ENCODE measurements at regions not wholly inside any gene's neighbourhood (a gene's known extent, or its start where the extent isn't known, plus 50 kb on each side); places are given as distances from the start of the nearest gene placed in this dataset.

GRCh38 chr16:52819405-52819804 lies 233.3 kb downstream of the CHD9NB start:
- POLR2A ChIA-PET (ENCODE audit: unreplicated experiment): no interaction called here
- intact Hi-C loops (cut with micrococcal nuclease; ENCODE audit: unreplicated experiment): no loop called here
- Histone ChIP-seq H3K36me3 (ENCODE audit: low read depth) (no peaks in the 10 kb centered on the region), H2AFZ (no peak overlapping the region), H3K4me2 (no peak overlapping the region), H3K9me2 (ENCODE audit: insufficient read depth) (no peaks in the 10 kb centered on the region), H3K4me1 (replicated peaks; ENCODE audit: insufficient read depth) (no peaks in the 10 kb centered on the region), H3K27me3 (ENCODE audit: insufficient read depth, low read depth) (peaks cover 26% of the 10 kb centered on the region), H3K27ac (no peak overlapping the region), H3K79me2 (ENCODE audit: low read depth) (no peaks in the 10 kb centered on the region), H3K9me3 (ENCODE audit: insufficient read depth, low read depth) (no peaks in the 10 kb centered on the region), H3K4me3 (no peak overlapping the region), H4K20me1 (ENCODE audit: insufficient read depth) (no peaks in the 10 kb centered on the region), H3F3A (ENCODE audit: insufficient read depth, low read depth) (no peaks in the 10 kb centered on the region)
- BruUV-seq (replicated peaks): no TSS peak
- CTCF ChIA-PET: no interaction called here
- TF ChIP-seq CTCF (conservative IDR thresholded peaks at IDR 0.05): no peak
- TF ChIP-seq EZH2 (IDR thresholded peaks at IDR 0.05; ENCODE audit: low read depth): no peak
- no peak for DNase-seq

DNA sequence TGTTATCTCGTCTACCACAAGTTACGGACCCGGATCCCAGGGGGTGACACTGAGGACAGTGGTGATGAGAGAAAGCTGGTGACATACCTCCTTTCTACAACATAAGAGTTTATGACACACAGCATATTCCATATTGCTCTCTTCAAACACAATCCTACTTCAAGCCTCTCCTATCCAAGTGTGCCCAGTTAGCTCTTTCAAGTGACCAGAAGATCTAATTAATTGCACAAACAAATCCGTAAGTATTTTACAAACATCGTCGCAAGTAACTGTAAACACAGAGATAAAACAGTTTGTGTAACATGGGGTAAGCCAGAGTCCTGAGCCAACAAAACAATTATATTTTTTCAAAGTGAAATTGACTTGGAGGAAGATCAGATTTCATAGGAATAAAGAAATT lies 235.0 kb downstream of the CHD9NB start:
- H3K27me3 ChIP-seq (ENCODE audit: insufficient read depth, low read depth): peaks cover 26% of the 10 kb centered on the region
- H3K4me3 ChIP-seq: no peak overlapping the region
- no peak overlapping the region for H3K27ac ChIP-seq
- H3K9me3 ChIP-seq (ENCODE audit: insufficient read depth, low read depth): no peaks in the 10 kb centered on the region
- H3K36me3 ChIP-seq (ENCODE audit: low read depth): no peaks in the 10 kb centered on the region
- no peak overlapping the region for H3K4me2 ChIP-seq
- H3K9me2 ChIP-seq (ENCODE audit: insufficient read depth): no peaks in the 10 kb centered on the region
- no peaks in the 10 kb centered on the region for H4K20me1 ChIP-seq (ENCODE audit: insufficient read depth)
- no peaks in the 10 kb centered on the region for H3F3A ChIP-seq (ENCODE audit: insufficient read depth, low read depth)
- no peaks in the 10 kb centered on the region for H3K4me1 ChIP-seq (replicated peaks; ENCODE audit: insufficient read depth)
- H2AFZ ChIP-seq: no peak overlapping the region
- intact Hi-C loops (cut with micrococcal nuclease; ENCODE audit: unreplicated experiment): no loop called here
- DNase-seq: no peak
- CTCF ChIA-PET: no interaction called here
- POLR2A ChIA-PET (ENCODE audit: unreplicated experiment): no interaction called here
- no peak for TF ChIP-seq CTCF (conservative IDR thresholded peaks at IDR 0.05)
- TF ChIP-seq EZH2 (IDR thresholded peaks at IDR 0.05; ENCODE audit: low read depth): no peak
- H3K79me2 ChIP-seq (ENCODE audit: low read depth): no peaks in the 10 kb centered on the region
- no TSS peak for BruUV-seq (replicated peaks)

GRCh38 chr16:52816993-52817392 lies 235.7 kb downstream of the CHD9NB start:
- Histone ChIP-seq H3F3A (ENCODE audit: insufficient read depth, low read depth) (no peaks in the 10 kb centered on the region), H4K20me1 (ENCODE audit: insufficient read depth) (no peaks in the 10 kb centered on the region), H3K4me1 (replicated peaks; ENCODE audit: insufficient read depth) (no peaks in the 10 kb centered on the region), H3K79me2 (ENCODE audit: low read depth) (no peaks in the 10 kb centered on the region), H3K4me2 (no peak overlapping the region), H3K27me3 (ENCODE audit: insufficient read depth, low read depth) (peaks cover 26% of the 10 kb centered on the region), H3K36me3 (ENCODE audit: low read depth) (no peaks in the 10 kb centered on the region), H3K9me3 (ENCODE audit: insufficient read depth, low read depth) (no peaks in the 10 kb centered on the region), H3K27ac (no peak overlapping the region), H3K4me3 (no peak overlapping the region), H2AFZ (no peak overlapping the region), H3K9me2 (ENCODE audit: insufficient read depth) (no peaks in the 10 kb centered on the region)
- CTCF ChIA-PET: no interaction called here
- intact Hi-C loops (cut with micrococcal nuclease; ENCODE audit: unreplicated experiment): no loop called here
- TF ChIP-seq EZH2 (IDR thresholded peaks at IDR 0.05; ENCODE audit: low read depth) (no peak), CTCF (conservative IDR thresholded peaks at IDR 0.05) (no peak)
- DNase-seq: no peak
- POLR2A ChIA-PET (ENCODE audit: unreplicated experiment): no interaction called here
- no TSS peak for BruUV-seq (replicated peaks)

Data from PC-9 (cell line).